HepG2 (cell line): ENCODE measurements at regions not wholly inside any gene's neighbourhood (a gene's known extent, or its start where the extent isn't known, plus 50 kb on each side); places are given as distances from the start of the nearest gene placed in this dataset.
"Not testable (repeated sequence)": the region's sequence is repeated elsewhere in the genome, so short reads cannot be mapped to it uniquely, and the experiment has no call there.

Experiments used
- ATAC-seq: fragments of 200-7000 bp; cut with Tn5 transposase; 3 replicates; pipeline ENCODE4 v1.9.1; 2020; ENCODE audit warnings: mild to moderate bottlenecking, moderate library complexity
- BruUV-seq: library from RNA; stranded (reverse); fragments of 400-500 nt; replicated peaks from 2 replicates; lab custom pipeline; 2021; lab: Mats Ljungman, UMichigan
- CTCF ChIA-PET: fragments of 300-600 bp; formaldehyde crosslinking; extraction: SDS; loops from one replicate; lab custom pipeline; 2021; ENCODE audit warnings: low total read pairs, inconsistent platforms, low intra/inter-chr PET ratio; lab: Yijun Ruan, JAX
- POLR2A ChIA-PET: fragments of 350-600 bp; sonication (Branson Sonifier 250); formaldehyde crosslinking; loops from one replicate; lab custom pipeline; 2020; ENCODE audit warnings: antibody characterized with exemption, inconsistent platforms; lab: Yijun Ruan, JAX
- DNase-seq: peaks from one replicate; pipeline ENCODE4 v3.0.0-alpha.2; 2015; ENCODE audit warnings: low spot score
- FAIRE-seq: peaks from 3 replicates; lab custom pipeline; 2011; peaks lifted over from hg19 to GRCh38; lab: Jason Lieb, UNC
- H2AFZ ChIP-seq: one replicate; pipeline ENCODE4 v1.6.1; 2011; ENCODE audit warnings: low read length, inconsistent platforms
- H3K27ac ChIP-seq: fragments of 300-600 bp; 3 replicates; pipeline ENCODE4 v1.8.0; 2011; ENCODE audit warnings: mixed run types, mild to moderate bottlenecking, mixed read lengths, low read length, inconsistent platforms; ENCODE audit not compliant: insufficient read depth; ENCODE audit errors: extremely low read length
- H3K27me3 ChIP-seq, 2 experiments: fragments of 200-600 bp in 1 of 2; 2 replicates in 1 of 2; 3 replicates in 1 of 2; pipeline versions ENCODE4 v1.6.0 to v1.8.0; 2011; ENCODE audit warnings: low read length in 2 of 2, mild to moderate bottlenecking in 2 of 2, moderate library complexity in 2 of 2, inconsistent platforms in 1 of 2; ENCODE audit not compliant: insufficient read depth in 2 of 2, control insufficient read depth in 1 of 2
- H3K36me3 ChIP-seq, 2 experiments: fragments of 200-600 bp in 1 of 2; replicated peaks in 1 of 2; 2 replicates in 1 of 2; 3 replicates in 1 of 2; pipeline versions ENCODE4 v1.5.1 to v1.8.0; 2011; ENCODE audit warnings: low read length in 2 of 2, inconsistent platforms in 1 of 2; ENCODE audit not compliant: insufficient read depth in 2 of 2, control insufficient read depth in 1 of 2
- H3K4me1 ChIP-seq: 2 replicates; pipeline ENCODE4 v1.5.1; 2012; ENCODE audit warnings: low read length, inconsistent platforms; ENCODE audit not compliant: insufficient read depth
- H3K4me2 ChIP-seq: 2 replicates; pipeline ENCODE4 v1.6.0; 2011; ENCODE audit warnings: low read depth, low read length, inconsistent platforms
- H3K4me3 ChIP-seq, 3 experiments: fragments of 200-600 bp in 1 of 3; sonication (generic), shearing (Covaris generic) in 1 of 3; replicated peaks in 1 of 3; 2 replicates each; pipeline ENCODE4 v1.5.1; 2011 to 2016; ENCODE audit warnings: low read length in 3 of 3, inconsistent platforms in 2 of 3, low read depth in 2 of 3, mild to moderate bottlenecking in 2 of 3, control low read depth in 1 of 3, mixed read lengths in 1 of 3; ENCODE audit not compliant: insufficient read depth in 1 of 3
- H3K79me2 ChIP-seq: one replicate; pipeline ENCODE4 v1.6.1; 2011; ENCODE audit warnings: low read length, inconsistent platforms; ENCODE audit not compliant: insufficient read depth
- H3K9ac ChIP-seq: 2 replicates; pipeline ENCODE4 v1.6.0; 2011; ENCODE audit warnings: mild to moderate bottlenecking, low read depth, low read length, inconsistent platforms; ENCODE audit not compliant: insufficient read depth
- H3K9me3 ChIP-seq: 2 replicates; pipeline ENCODE4 v1.5.1; 2012; ENCODE audit warnings: mild to moderate bottlenecking, low read length
- H4K20me1 ChIP-seq: 2 replicates; pipeline ENCODE4 v1.6.0; 2011; ENCODE audit warnings: inconsistent platforms, mild to moderate bottlenecking, low read length, moderate library complexity; ENCODE audit not compliant: insufficient read depth
- DNMT3B ChIP-seq: conservative IDR thresholded peaks from 2 replicates; pipeline ENCODE4 v1.6.1; 2016; ENCODE audit warnings: missing biosample characterization, control low read depth
- DPF2 ChIP-seq: sonication (generic); formaldehyde crosslinking; IDR thresholded peaks from 2 replicates; pipeline ENCODE4 v1.4.0; 2020; ENCODE audit warnings: mild to moderate bottlenecking, low read depth, missing genetic modification reagents, borderline replicate concordance
- KDM5A ChIP-seq: fragments of 200-600 bp; sonication (generic); IDR thresholded peaks from 2 replicates; pipeline ENCODE4 v1.7.0; 2018; ENCODE audit warnings: antibody characterized with exemption, mild to moderate bottlenecking, low read length, borderline replicate concordance
- SALL2 ChIP-seq: sonication (generic); formaldehyde crosslinking; IDR thresholded peaks from 2 replicates; pipeline ENCODE4 v1.8.1; 2023; ENCODE audit warnings: mild to moderate bottlenecking, missing genetic modification reagents, inconsistent platforms
- SP2 ChIP-seq: sonication (generic); formaldehyde crosslinking; IDR thresholded peaks from 2 replicates; pipeline ENCODE4 v1.5.1; 2020; ENCODE audit warnings: mild to moderate bottlenecking, missing genetic modification reagents
- TEAD2 ChIP-seq: sonication (generic); formaldehyde crosslinking; IDR thresholded peaks from 2 replicates; pipeline ENCODE4 v1.9.0; 2021; ENCODE audit warnings: missing genetic modification reagents
- ZKSCAN1 ChIP-seq: fragments of 150-350 bp; IDR thresholded peaks from 2 replicates; pipeline ENCODE4 v1.6.1; 2014; ENCODE audit warnings: low read length
- ZNF670 ChIP-seq: sonication (generic); formaldehyde crosslinking; IDR thresholded peaks from 2 replicates; pipeline ENCODE4 v1.8.0; 2022; ENCODE audit warnings: mild to moderate bottlenecking, missing genetic modification reagents, borderline replicate concordance
- ZNF678 ChIP-seq: sonication (generic); formaldehyde crosslinking; IDR thresholded peaks from 2 replicates; pipeline ENCODE4 v1.4.0; 2020; ENCODE audit warnings: mild to moderate bottlenecking, missing genetic modification reagents
- ZNF747 ChIP-seq: sonication (generic); formaldehyde crosslinking; IDR thresholded peaks from 2 replicates; pipeline ENCODE4 v1.8.1; 2023; ENCODE audit warnings: missing genetic modification reagents, mild to moderate bottlenecking, borderline replicate concordance
- WGBS: methylation state at CpG from one replicate; pipeline ENCODE4 v1.1.6; 2017; ENCODE audit warnings: low lambda C conversion rate; 5-methylcytosine and 5-hydroxymethylcytosine counted together
- in situ Hi-C: cut with HindIII; loops from 2 replicates; pipeline ENCODE4 v1.10.0; 2017; ENCODE audit warnings: low pct_unique_long_range_greater_than_20kb; ENCODE audit not compliant: extremely low pct_ligation_motif_present
- intact Hi-C: fragments of 100-400 bp; cut with micrococcal nuclease; formaldehyde crosslinking; loops from one replicate; pipeline ENCODE4 v1.10.0; 2022; ENCODE audit not compliant: unreplicated experiment
- TF ChIP-seq, protein P1 (sequence below): sonication (generic); formaldehyde crosslinking; IDR thresholded peaks from 2 replicates; pipeline ENCODE4 v1.4.0; 2020; ENCODE audit warnings: mild to moderate bottlenecking, missing genetic modification reagents, borderline replicate concordance
- TF ChIP-seq, protein P2 (sequence below): sonication (generic); formaldehyde crosslinking; IDR thresholded peaks from 2 replicates; pipeline ENCODE4 v1.4.0; 2020; ENCODE audit warnings: mild to moderate bottlenecking, missing genetic modification reagents

DNA sequence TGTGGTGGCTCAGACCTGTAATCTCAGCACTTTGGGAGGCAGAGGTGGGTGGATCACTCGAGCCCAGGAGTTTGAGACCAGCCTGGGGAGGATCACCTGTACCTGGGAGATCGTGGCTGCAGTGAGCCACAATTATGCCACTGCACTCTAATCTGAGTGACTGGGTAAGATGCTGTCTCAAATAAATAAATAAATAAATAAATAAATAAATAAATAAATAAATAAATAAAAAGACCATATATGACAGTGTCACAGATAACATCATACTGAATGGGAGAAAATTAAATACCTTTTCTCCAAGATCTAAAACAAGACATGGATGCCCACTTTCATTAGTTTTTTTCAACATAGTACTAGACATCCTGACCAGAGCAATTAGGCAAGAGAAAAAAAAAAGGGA lies 182.8 kb downstream of the FAM47A start (continued):
- TF ChIP-seq, protein P1, sequence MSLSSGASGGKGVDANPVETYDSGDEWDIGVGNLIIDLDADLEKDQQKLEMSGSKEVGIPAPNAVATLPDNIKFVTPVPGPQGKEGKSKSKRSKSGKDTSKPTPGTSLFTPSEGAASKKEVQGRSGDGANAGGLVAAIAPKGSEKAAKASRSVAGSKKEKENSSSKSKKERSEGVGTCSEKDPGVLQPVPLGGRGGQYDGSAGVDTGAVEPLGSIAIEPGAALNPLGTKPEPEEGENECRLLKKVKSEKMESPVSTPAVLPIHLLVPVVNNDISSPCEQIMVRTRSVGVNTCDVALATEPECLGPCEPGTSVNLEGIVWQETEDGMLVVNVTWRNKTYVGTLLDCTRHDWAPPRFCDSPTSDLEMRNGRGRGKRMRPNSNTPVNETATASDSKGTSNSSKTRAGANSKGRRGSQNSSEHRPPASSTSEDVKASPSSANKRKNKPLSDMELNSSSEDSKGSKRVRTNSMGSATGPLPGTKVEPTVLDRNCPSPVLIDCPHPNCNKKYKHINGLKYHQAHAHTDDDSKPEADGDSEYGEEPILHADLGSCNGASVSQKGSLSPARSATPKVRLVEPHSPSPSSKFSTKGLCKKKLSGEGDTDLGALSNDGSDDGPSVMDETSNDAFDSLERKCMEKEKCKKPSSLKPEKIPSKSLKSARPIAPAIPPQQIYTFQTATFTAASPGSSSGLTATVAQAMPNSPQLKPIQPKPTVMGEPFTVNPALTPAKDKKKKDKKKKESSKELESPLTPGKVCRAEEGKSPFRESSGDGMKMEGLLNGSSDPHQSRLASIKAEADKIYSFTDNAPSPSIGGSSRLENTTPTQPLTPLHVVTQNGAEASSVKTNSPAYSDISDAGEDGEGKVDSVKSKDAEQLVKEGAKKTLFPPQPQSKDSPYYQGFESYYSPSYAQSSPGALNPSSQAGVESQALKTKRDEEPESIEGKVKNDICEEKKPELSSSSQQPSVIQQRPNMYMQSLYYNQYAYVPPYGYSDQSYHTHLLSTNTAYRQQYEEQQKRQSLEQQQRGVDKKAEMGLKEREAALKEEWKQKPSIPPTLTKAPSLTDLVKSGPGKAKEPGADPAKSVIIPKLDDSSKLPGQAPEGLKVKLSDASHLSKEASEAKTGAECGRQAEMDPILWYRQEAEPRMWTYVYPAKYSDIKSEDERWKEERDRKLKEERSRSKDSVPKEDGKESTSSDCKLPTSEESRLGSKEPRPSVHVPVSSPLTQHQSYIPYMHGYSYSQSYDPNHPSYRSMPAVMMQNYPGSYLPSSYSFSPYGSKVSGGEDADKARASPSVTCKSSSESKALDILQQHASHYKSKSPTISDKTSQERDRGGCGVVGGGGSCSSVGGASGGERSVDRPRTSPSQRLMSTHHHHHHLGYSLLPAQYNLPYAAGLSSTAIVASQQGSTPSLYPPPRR (CRISPR knock-in tag), result no peak
- TF ChIP-seq ZNF670 (no peak), TEAD2 (CRISPR knock-in tag) (no peak), SALL2 (no peak), DNMT3B (no peak), ZKSCAN1 (no peak), DPF2 (no peak), SP2 (CRISPR knock-in tag) (no peak), ZNF678 (CRISPR knock-in tag) (no peak), ZNF747 (CRISPR knock-in tag) (no peak), KDM5A (no peak)
- TF ChIP-seq, protein P2, sequence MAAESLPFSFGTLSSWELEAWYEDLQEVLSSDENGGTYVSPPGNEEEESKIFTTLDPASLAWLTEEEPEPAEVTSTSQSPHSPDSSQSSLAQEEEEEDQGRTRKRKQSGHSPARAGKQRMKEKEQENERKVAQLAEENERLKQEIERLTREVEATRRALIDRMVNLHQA (CRISPR knock-in tag), result no peak

DNA sequence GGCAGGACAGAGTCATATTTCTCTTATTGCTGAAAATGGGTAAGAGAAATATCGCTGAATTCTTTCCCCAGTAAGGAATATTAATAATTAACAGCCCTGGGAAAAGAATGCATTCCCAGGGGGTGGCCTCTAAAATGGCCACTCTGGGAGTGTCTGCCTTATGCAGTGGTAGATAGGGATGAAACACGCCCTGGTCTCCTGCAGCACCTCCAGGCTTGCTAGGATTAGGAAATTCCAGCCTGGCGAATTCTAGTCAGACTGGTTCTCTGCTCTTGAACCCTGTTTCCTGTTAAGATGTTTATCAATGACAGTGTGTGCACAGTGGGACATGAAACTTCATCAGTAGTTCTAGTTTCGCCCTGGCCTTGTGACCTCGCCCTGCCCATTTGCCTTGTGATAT lies 205.9 kb downstream of the FAM47A start:
- H4K20me1 ChIP-seq, CTCF ChIA-PET, H2AFZ ChIP-seq, ATAC-seq, BruUV-seq, H3K79me2 ChIP-seq, in situ Hi-C loops, H3K9ac ChIP-seq, POLR2A ChIA-PET, H3K36me3 ChIP-seq, H3K27me3 ChIP-seq, H3K4me2 ChIP-seq, FAIRE-seq, intact Hi-C loops, H3K4me3 ChIP-seq, H3K4me1 ChIP-seq, H3K27ac ChIP-seq, DNase-seq: not testable (repeated sequence)
- WGBS, result 8% methylated on average over 2 of the region's 5 CpGs
- H3K9me3 ChIP-seq, result peaks cover 35% of the 10 kb centered on the region; the same call in 1 of the 2 replicates
